ENCODE measurements at regions not wholly inside any gene's neighbourhood (a gene's known extent, or its start where the extent isn't known, plus 50 kb on each side); places are given as distances from the start of the nearest gene placed in this dataset.

GRCh38 chrX:73963682-73964081, 111.2 kb upstream of the XIST start:
- TF ChIP-seq CTCF (IDR thresholded peaks at IDR 0.05) (no peak), POLR2A (IDR thresholded peaks at IDR 0.05) (no peak)
